H9 (cell line): ENCODE measurements at regions not wholly inside any gene's neighbourhood (a gene's known extent, or its start where the extent isn't known, plus 50 kb on each side); places are given as distances from the start of the nearest gene placed in this dataset.

Experiments used
- DNase-seq: peaks from one replicate; pipeline ENCODE4 v3.0.0-alpha.2; 2017
- H2AFZ ChIP-seq: one replicate; pipeline ENCODE4 v1.6.1; 2013; ENCODE audit warnings: mild to moderate bottlenecking, low read length, control low read depth, moderate library complexity
- H2AK5ac ChIP-seq: 2 replicates; pipeline ENCODE4 v1.6.1; 2013; ENCODE audit warnings: low read length, control low read depth, mixed read lengths; ENCODE audit not compliant: insufficient read length
- H2BK120ac ChIP-seq: one replicate; pipeline ENCODE4 v1.6.1; 2013; ENCODE audit warnings: low read depth, mild to moderate bottlenecking, low read length, control low read depth, inconsistent platforms; ENCODE audit not compliant: poor library complexity, severe bottlenecking
- H2BK12ac ChIP-seq: 2 replicates; pipeline ENCODE4 v1.6.1; 2013; ENCODE audit warnings: low read length, control low read depth, mixed read lengths, low read depth; ENCODE audit not compliant: insufficient read length
- H2BK15ac ChIP-seq: 2 replicates; pipeline ENCODE4 v1.6.1; 2013; ENCODE audit warnings: low read depth, low read length, control low read depth
- H2BK20ac ChIP-seq: one replicate; pipeline ENCODE4 v1.6.1; 2013; ENCODE audit warnings: low read depth, mild to moderate bottlenecking, low read length, control low read depth, inconsistent platforms; ENCODE audit not compliant: poor library complexity, severe bottlenecking
- H2BK5ac ChIP-seq: 2 replicates; pipeline ENCODE4 v1.6.1; 2013; ENCODE audit warnings: low read length, control low read depth, mixed read lengths; ENCODE audit not compliant: insufficient read length
- H3K14ac ChIP-seq: 2 replicates; pipeline ENCODE4 v1.6.1; 2013; ENCODE audit warnings: low read length, control low read depth; ENCODE audit not compliant: insufficient read depth
- H3K18ac ChIP-seq: 2 replicates; pipeline ENCODE4 v1.6.1; 2013; ENCODE audit warnings: low read depth, mild to moderate bottlenecking, mixed read lengths, low read length, control low read depth; ENCODE audit not compliant: insufficient read length
- H3K23ac ChIP-seq: 2 replicates; pipeline ENCODE4 v1.6.1; 2013; ENCODE audit warnings: low read length, control low read depth, mixed read lengths, low read depth; ENCODE audit not compliant: insufficient read length
- H3K23me2 ChIP-seq: 2 replicates; pipeline ENCODE4 v1.6.1; 2013; ENCODE audit warnings: low read depth, mild to moderate bottlenecking, mixed read lengths, low read length, control low read depth; ENCODE audit not compliant: insufficient read length, poor library complexity, severe bottlenecking
- H3K27ac ChIP-seq: 2 replicates; pipeline ENCODE4 v1.5.1; 2013; ENCODE audit warnings: low read length, control low read depth, mixed read lengths, low read depth; ENCODE audit not compliant: insufficient read length
- H3K27me3 ChIP-seq: 2 replicates; pipeline ENCODE4 v1.6.1; 2013; ENCODE audit warnings: low read length, control low read depth, inconsistent platforms; ENCODE audit not compliant: insufficient read depth
- H3K4ac ChIP-seq: 2 replicates; pipeline ENCODE4 v1.6.1; 2013; ENCODE audit warnings: low read depth, mild to moderate bottlenecking, control low read depth, inconsistent platforms, low read length, moderate library complexity
- H3K4me1 ChIP-seq: 2 replicates; pipeline ENCODE4 v1.6.1; 2013; ENCODE audit warnings: low read length, control low read depth, inconsistent platforms; ENCODE audit not compliant: insufficient read depth
- H3K4me2 ChIP-seq: 2 replicates; pipeline ENCODE4 v1.6.1; 2013; ENCODE audit warnings: low read length, control low read depth, mixed read lengths; ENCODE audit not compliant: insufficient read length, insufficient read depth
- H3K56ac ChIP-seq: 2 replicates; pipeline ENCODE4 v1.6.1; 2013; ENCODE audit warnings: low read depth, mild to moderate bottlenecking, mixed read lengths, low read length, control low read depth; ENCODE audit not compliant: insufficient read length
- H3K79me1 ChIP-seq: 2 replicates; pipeline ENCODE4 v1.6.1; 2013; ENCODE audit warnings: low read depth, mild to moderate bottlenecking, moderate library complexity, low read length, control low read depth, inconsistent platforms; ENCODE audit not compliant: insufficient read depth, poor library complexity, severe bottlenecking
- H3K79me2 ChIP-seq: 2 replicates; pipeline ENCODE4 v1.6.1; 2013; ENCODE audit warnings: low read length, control low read depth, inconsistent platforms; ENCODE audit not compliant: insufficient read depth
- H3K9ac ChIP-seq: 2 replicates; pipeline ENCODE4 v1.6.1; 2013; ENCODE audit warnings: low read length, control low read depth, mixed read lengths; ENCODE audit not compliant: insufficient read length; ENCODE audit errors: extremely low read depth
- H3K9me3 ChIP-seq: one replicate; pipeline ENCODE4 v1.6.1; 2013; ENCODE audit warnings: low read depth, low read length, inconsistent platforms; ENCODE audit not compliant: control insufficient read depth
- H3T11ph ChIP-seq: one replicate; pipeline ENCODE4 v1.6.1; 2013; ENCODE audit warnings: mild to moderate bottlenecking, low read length, control low read depth, inconsistent platforms
- H4K20me1 ChIP-seq: one replicate; pipeline ENCODE4 v1.6.1; 2013; ENCODE audit not compliant: control insufficient read depth, insufficient read length, insufficient read depth
- H4K5ac ChIP-seq: 2 replicates; pipeline ENCODE4 v1.6.1; 2013; ENCODE audit warnings: low read depth, mild to moderate bottlenecking, mixed read lengths, low read length, control low read depth; ENCODE audit not compliant: insufficient read length
- H4K8ac ChIP-seq: replicated peaks from 2 replicates; pipeline ENCODE4 v1.6.1; 2013; ENCODE audit warnings: low read length, control low read depth, mixed read lengths, low read depth; ENCODE audit not compliant: insufficient read length
- H4K91ac ChIP-seq: 2 replicates; pipeline ENCODE4 v1.6.1; 2013; ENCODE audit warnings: low read depth, mild to moderate bottlenecking, moderate library complexity, mixed read lengths, low read length, control low read depth; ENCODE audit not compliant: insufficient read length
- H3K27ac Mint-ChIP-seq, 3 experiments: 2 replicates in 2 of 3; 3 replicates in 1 of 3; pipeline ENCODE4 v1.8.0; 2020 to 2021; ENCODE audit warnings: mixed read lengths in 3 of 3, mild to moderate bottlenecking in 1 of 3, moderate library complexity in 1 of 3
- H3K27me3 Mint-ChIP-seq: 2 replicates; pipeline ENCODE4 v1.8.0; 2021; ENCODE audit warnings: low read depth, mild to moderate bottlenecking, moderate library complexity, mixed read lengths
- H3K36me3 Mint-ChIP-seq, 3 experiments: 2 replicates in 2 of 3; 3 replicates in 1 of 3; pipeline ENCODE4 v1.8.0; 2020 to 2021; ENCODE audit warnings: low read depth in 3 of 3, mixed read lengths in 3 of 3; ENCODE audit not compliant: insufficient read depth in 1 of 3
- H3K4me1 Mint-ChIP-seq, 2 experiments: 2 replicates each; pipeline ENCODE4 v1.8.0; 2020; ENCODE audit warnings: mixed read lengths in 2 of 2
- H3K4me3 Mint-ChIP-seq, 2 experiments: 2 replicates in 1 of 2; 3 replicates in 1 of 2; pipeline ENCODE4 v1.8.0; 2020 to 2021; ENCODE audit warnings: mild to moderate bottlenecking in 2 of 2, mixed read lengths in 2 of 2, moderate library complexity in 1 of 2
- H3K9me3 Mint-ChIP-seq, 2 experiments: 2 replicates in 1 of 2; 3 replicates in 1 of 2; pipeline ENCODE4 v1.8.0; 2020; ENCODE audit warnings: mild to moderate bottlenecking in 2 of 2, mixed read lengths in 2 of 2, moderate library complexity in 1 of 2
- WGBS: extraction: QIAGEN DNeasy Blood & Tissue Kit; methylation state at CpG from one replicate; pipeline ENCODE4 v1.1.7; 2013; ENCODE audit warnings: missing lambda C conversion rate, low lambda C conversion rate, mixed read lengths; ENCODE audit not compliant: insufficient read length; ENCODE audit errors: extremely low coverage; 5-methylcytosine and 5-hydroxymethylcytosine counted together
- TF ChIP-seq, protein P1 (sequence below): fragments of 200-600 bp; sonication (generic); conservative IDR thresholded peaks from 3 replicates; pipeline ENCODE4 v1.8.0; 2021; ENCODE audit warnings: antibody characterized with exemption, mild to moderate bottlenecking

- Histone ChIP-seq H2BK15ac (no peak overlapping the region), H3K27ac (no peak overlapping the region), H3K4ac (no peak overlapping the region), H3K14ac (no peak overlapping the region), H3K4me1 (peaks cover 3% of the 10 kb centered on the region; the same call in 1 of the 2 replicates), H4K20me1 (no peaks in the 10 kb centered on the region), H2BK120ac (no peak overlapping the region), H3K23ac (no peak overlapping the region), H2BK12ac (no peak overlapping the region), H2BK20ac (no peak overlapping the region), H3K18ac (no peak overlapping the region), H3K79me2 (no peaks in the 10 kb centered on the region), H3K79me1 (no peaks in the 10 kb centered on the region), H3K23me2 (no peaks in the 10 kb centered on the region), H3K9me3 (peaks cover 18% of the 10 kb centered on the region), H2AK5ac (no peak overlapping the region), H3T11ph (no peak overlapping the region), H4K91ac (no peak overlapping the region), H3K9ac (no peak overlapping the region), H3K4me2 (no peak overlapping the region), H2AFZ (no peak overlapping the region), H3K27me3 (no peaks in the 10 kb centered on the region), H4K8ac (no peak overlapping the region), H4K5ac (no peak overlapping the region), H3K56ac (no peak overlapping the region), H2BK5ac (no peak overlapping the region)
- TF ChIP-seq, protein P1, sequence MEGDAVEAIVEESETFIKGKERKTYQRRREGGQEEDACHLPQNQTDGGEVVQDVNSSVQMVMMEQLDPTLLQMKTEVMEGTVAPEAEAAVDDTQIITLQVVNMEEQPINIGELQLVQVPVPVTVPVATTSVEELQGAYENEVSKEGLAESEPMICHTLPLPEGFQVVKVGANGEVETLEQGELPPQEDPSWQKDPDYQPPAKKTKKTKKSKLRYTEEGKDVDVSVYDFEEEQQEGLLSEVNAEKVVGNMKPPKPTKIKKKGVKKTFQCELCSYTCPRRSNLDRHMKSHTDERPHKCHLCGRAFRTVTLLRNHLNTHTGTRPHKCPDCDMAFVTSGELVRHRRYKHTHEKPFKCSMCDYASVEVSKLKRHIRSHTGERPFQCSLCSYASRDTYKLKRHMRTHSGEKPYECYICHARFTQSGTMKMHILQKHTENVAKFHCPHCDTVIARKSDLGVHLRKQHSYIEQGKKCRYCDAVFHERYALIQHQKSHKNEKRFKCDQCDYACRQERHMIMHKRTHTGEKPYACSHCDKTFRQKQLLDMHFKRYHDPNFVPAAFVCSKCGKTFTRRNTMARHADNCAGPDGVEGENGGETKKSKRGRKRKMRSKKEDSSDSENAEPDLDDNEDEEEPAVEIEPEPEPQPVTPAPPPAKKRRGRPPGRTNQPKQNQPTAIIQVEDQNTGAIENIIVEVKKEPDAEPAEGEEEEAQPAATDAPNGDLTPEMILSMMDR = no peak
- WGBS = no CpG with 5 or more reads among the region's 2 CpGs
- 0 out of 7 replicates have a peak overlapping the region, but pooled peaks of 1 of the 3 experiments have one; percentile 63 for H3K27ac Mint-ChIP-seq
- peaks cover 1% of the 10 kb centered on the region for H3K27me3 Mint-ChIP-seq
- no peak for DNase-seq
- peaks cover 12 to 17% of the 10 kb centered on the region in 2 experiments for H3K4me1 Mint-ChIP-seq
- H3K36me3 Mint-ChIP-seq = peaks cover 0 to 7% (median 7%) of the 10 kb centered on the region in 3 experiments; a peak in 4 of 7 replicates
- peaks cover 11 to 61% of the 10 kb centered on the region in 2 experiments for H3K9me3 Mint-ChIP-seq
- no peak overlapping the region for H3K4me3 Mint-ChIP-seq
Measured at GRCh38 chrX:123084797-123085196, 99.3 kb upstream of the GRIA3 start.
